Ureter (tissue), 1 donor: ENCODE measurements at regions not wholly inside any gene's neighbourhood (a gene's known extent, or its start where the extent isn't known, plus 50 kb on each side); places are given as distances from the start of the nearest gene placed in this dataset.

Experiments
- DNase-seq: peaks from one replicate; pipeline ENCODE4 v3.0.0-alpha.2; 2020; ENCODE audit warnings: low spot score
- donor health status: DM: yes; HTN: yes; CAD: no.

DNA sequence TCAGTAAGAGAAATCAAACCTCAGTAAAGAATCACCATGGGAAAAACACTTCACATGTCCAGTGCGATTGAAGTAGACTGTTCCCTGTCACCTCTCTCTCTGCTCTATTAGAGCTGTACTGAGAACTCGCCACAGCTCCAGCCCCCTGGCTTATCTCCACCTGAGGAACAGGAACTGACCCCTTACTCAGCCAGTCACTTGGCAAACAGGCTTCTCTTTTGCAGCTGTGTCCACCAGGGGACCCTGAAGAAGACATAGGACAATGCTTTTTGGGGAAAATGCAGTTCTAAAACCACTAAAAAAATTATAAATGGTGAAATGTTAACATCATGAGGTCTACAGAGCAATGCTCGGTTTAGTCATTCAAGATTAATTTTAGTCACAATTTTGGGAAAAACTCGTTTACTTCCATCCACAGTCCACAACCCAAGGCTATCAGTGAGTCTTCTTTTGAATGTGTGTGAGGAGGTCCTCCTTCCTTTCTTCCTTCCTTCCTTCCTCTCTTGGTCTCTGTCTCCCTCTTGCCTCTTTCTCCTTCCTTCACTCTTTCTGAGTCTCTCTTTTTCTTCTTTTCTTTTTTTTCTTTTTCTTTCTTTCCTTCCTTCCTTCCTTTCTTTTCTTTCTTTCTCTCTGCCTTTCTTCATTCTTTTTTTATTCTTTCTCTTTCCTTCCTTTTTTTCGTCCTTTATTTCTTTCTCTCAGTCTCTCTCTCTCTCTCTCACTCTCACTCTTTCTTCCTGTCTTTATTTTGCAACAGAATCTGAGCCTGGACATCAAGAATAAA is 1189.5 kb upstream of the TMEM132C start:
- no peak for DNase-seq

GRCh38 chr12:127078577-127079350 is 1188.2 kb upstream of the TMEM132C start:
- no peak for DNase-seq

GRCh38 chr12:127079636-127080035 is 1187.3 kb upstream of the TMEM132C start:
- no peak for DNase-seq

- no peak for DNase-seq
These were observed 1185.9 kb upstream of the TMEM132C start for GRCh38 chr12:127081058-127081457.

DNA sequence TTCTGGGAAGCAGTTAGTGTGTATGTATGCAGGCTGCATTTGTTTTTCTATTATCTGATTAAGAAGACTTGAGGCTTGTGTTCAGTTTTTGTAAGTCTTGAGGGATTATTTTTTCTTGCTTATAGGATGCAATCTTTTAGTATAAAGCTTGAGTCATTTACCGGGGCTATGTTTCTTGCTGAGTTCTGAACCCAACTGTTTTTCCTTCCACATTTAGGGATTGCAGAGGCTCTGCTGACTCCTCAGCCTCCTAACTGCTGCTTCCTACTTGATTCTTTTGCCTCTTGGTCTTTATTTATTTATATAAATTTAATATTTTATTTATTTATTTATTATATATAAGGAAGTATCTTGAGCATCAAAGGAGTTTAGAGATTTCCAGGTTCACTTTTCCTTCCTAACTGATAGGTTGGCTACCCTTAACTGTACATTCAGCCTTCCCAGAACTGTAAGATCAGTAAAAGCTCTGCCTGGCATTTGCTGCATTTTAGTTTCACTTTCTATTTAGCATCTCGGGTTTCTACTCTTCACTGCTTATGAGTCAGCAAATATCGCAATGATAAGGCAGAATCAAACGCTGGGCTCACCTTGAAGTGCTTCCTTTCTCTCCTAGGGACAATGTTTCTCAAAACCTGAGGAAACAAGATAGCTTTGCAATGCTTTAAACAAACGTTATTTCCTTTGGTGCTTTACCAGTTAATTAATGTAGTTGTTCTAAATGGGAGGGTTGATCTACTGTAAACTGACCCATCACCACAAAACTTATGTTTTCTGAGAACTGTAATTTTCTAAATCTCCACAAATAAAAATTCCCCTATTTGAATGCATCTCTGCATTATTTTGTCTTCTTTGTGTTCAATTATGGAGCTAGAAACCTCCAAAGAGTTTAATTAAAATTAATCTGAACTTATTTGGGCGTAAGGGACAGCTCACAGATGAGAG is 1183.7 kb upstream of the TMEM132C start:
- no peak for DNase-seq

DNA sequence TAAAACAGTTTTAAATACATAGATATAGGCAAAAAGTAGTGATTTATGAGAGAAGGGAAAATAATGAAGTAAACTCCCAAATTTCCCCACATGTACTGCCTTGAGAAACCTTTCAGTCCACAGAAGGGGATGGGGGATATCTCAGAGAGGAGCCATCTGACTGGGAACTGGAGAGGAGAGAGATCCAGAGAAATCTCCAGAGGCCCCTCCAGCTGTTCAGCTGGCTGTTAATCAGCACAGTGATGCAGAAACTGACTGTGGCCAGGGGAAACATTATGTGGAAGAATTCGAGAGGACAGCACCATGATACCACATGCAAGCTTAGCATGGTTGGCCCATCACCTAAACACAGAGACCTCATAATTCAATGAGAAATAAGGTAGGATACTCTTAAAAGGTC is 1165.9 kb upstream of the TMEM132C start:
- no peak for DNase-seq

DNA sequence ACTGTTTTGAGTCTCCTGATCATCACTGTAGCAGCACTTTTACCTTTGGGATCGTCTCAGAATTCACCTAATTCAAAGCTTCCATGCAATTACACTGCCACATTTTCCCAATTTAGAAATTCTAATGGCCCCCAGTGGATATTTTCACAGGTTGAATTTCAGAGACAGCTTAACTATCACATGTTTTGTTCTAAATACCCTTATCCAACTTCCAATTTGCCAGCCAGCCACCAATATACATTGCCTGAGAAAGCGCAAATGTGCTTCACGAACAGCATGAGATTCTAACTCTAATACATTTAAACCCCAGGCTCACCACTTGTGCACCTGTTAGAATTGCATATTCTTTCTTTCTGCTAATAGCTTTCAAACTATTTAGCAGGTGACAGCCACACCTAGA is 1160.9 kb upstream of the TMEM132C start:
- no peak for DNase-seq

GRCh38 chr12:127106697-127107096 is 1160.3 kb upstream of the TMEM132C start:
- no peak for DNase-seq

DNA sequence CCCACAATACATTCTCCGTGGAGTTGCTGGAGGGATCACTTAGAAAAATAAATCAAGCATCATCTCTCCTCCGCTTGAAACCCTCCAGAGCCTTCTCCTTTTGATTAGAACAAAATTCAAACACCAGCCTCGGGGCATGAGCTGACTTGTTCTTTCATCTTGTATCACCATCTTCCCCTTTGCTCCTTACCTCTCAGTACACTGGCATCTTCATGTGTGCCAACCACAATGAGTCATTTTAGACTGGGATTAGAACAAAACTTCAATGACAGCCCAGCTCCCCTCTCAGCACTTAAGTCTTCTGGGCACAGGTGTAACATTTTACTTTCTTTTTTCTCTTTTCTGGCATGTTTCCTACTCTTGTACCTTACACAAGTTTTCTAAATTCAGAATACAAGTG is 1159.2 kb upstream of the TMEM132C start:
- DNase-seq: no peak

- peak; percentile 56 for DNase-seq
These were observed 1158.4 kb upstream of the TMEM132C start for GRCh38 chr12:127108360-127109215.

- DNase-seq: no peak
These were observed 1153.0 kb upstream of the TMEM132C start for GRCh38 chr12:127113945-127114344.

- no peak for DNase-seq
These were observed 1151.4 kb upstream of the TMEM132C start for GRCh38 chr12:127115468-127116035.

GRCh38 chr12:127118251-127118650 is 1148.7 kb upstream of the TMEM132C start:
- DNase-seq: no peak

DNA sequence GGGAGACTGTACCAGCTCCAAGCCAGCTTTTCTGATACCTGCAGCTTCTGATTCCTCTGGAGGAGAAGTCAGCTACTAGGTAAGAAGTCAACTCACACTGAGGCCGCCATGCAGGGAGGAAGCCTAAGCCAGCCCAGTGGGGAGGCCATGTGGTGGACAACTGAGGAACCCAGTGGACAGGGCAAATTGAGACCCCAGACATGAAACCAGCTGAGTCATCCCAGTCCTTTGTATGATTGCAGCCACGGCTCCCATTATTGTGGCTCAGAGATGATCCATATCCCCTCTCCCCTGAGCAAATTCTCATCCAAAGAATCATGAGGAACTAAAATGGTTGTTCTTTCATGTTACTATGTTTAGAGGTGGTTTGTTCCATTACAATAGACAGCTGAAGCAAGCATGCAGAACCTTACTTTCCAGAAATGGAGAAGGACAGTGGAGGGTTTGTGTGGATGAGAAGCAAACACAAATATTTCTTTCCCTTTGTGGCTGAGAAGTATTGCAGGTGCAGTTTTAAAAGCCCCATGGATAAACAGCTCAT is 1147.3 kb upstream of the TMEM132C start:
- no peak for DNase-seq

DNA sequence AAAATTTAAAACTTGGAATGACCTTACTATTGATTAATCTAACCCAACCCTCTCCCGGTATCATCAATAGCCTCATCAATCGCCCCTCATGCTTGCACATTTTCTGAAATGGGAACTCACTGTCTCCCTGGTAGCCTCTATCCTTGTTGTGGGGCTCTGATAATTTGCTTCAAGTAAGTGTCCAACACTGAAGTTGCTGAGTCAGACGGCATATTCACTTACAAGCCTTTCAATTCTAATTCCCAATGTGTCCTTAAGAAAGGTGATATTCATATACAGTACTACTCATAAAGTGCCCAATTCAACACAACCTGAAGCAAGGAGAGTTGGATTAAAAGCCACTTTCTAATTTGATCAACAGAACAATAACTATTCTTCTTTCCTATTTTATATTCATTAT is 1146.1 kb upstream of the TMEM132C start:
- no peak for DNase-seq

GRCh38 chr12:127121494-127122084 is 1145.4 kb upstream of the TMEM132C start:
- no peak for DNase-seq

DNA sequence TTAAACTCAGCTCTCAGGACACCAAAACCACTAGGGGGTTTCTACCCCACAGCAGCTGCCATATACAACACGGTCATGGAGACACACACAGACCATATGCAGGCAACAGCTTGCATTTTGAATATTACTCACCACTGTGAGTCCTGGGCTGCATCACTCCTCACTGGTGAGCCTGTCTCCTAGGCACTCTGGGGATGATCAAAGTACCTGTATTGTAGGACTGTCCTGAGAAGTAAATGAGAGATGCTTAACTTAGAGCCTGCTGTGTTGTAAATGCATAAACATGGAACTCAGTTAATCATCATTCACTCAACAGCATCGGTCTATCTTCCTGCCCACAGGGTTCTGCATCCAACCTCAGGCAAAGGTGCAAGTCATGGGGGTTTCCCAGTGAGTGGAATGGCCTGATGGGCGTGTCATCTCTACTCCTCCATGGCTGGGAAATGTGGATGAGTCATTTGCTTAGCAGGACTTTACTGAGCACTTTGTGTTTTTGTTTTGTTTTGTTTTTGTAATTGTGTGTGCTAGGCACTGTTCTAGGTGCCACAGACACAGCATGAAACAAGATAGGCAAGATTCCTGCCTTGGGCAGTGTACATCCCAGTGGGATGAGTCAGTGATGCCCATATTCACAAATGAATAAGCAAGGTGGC is 1141.2 kb upstream of the TMEM132C start:
- no peak for DNase-seq

DNA sequence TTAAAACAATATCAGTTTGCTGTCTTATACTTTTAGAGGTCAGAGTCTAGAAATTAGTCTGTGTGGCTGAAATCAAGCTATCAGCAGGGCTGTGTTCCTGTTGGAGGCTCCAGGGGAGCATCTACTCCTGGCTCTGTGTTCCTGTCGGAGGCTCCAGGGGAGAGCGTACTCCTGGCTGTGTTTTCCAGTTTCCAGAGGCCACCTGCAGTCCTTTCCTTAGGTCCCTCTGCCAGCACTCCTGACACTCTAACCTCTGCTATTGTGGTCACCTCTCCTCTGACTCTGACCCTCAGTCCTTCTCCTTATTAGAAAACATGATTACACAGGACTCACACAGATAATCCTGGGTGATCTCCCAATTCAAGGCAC is 1140.7 kb upstream of the TMEM132C start:
- no peak for DNase-seq

GRCh38 chr12:127127897-127128296 is 1139.1 kb upstream of the TMEM132C start:
- DNase-seq: no peak
